Middle frontal gyrus (tissue), 1 donor: ENCODE measurements at regions not wholly inside any gene's neighbourhood (a gene's known extent, or its start where the extent isn't known, plus 50 kb on each side); places are given as distances from the start of the nearest gene placed in this dataset.
"Not testable (repeated sequence)": the region's sequence is repeated elsewhere in the genome, so short reads cannot be mapped to it uniquely, and the experiment has no call there.

Source experiments
- DNase-seq: peaks from one replicate; pipeline ENCODE4 v3.0.0-alpha.2; 2015; ENCODE audit warnings: low spot score; ENCODE audit errors: extremely low spot score

GRCh38 chr20:53856300-53857295, 213.8 kb downstream of the BCAS1 start:
- no peak for DNase-seq

DNA sequence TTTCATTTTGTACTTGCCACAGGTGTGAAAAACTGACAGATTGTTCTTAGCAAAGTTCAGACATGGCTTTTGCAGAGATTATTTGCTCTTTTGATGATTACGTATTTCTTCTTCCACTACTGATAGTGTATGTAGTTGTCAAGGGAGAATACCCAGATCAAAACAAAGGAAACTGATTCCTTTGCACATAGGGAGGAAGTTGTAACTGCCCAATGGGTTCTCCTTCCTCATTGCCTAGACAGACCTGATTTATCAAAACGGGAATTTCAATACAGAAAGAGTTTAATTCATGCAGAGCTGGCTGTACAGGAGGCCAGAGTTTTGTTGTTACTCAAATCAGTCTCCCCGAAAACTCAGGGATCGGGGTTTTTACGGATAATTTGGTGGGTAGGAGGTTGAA, 214.7 kb downstream of the BCAS1 start:
- no peak for DNase-seq

GRCh38 chr20:53854609-53854926, 215.8 kb downstream of the BCAS1 start:
- DNase-seq = not testable (repeated sequence)

GRCh38 chr20:53853111-53853713, 217.2 kb downstream of the BCAS1 start:
- no peak for DNase-seq

- no peak for DNase-seq
Observed at GRCh38 chr20:53852691-53853090, 217.7 kb downstream of the BCAS1 start.

DNA sequence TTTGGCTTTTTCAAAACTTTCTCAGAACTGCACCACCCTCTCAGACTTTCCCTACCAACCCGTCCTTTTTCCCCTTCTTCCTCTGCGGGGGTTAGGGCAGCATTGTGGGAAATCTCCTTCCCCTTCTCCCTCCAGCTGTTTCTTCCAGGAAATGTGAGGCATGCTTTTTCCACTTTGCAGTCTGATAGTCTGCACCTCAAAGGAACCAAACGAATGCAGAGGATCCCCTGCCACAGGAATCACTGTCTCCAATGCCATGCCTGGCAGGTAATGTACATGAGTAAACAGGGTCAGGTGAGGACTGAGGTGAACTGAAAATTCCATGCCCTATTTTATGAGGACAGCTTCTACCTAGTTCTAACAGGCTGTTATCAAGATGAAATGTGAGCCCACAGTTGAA, 218.4 kb downstream of the BCAS1 start:
- no peak for DNase-seq

DNA sequence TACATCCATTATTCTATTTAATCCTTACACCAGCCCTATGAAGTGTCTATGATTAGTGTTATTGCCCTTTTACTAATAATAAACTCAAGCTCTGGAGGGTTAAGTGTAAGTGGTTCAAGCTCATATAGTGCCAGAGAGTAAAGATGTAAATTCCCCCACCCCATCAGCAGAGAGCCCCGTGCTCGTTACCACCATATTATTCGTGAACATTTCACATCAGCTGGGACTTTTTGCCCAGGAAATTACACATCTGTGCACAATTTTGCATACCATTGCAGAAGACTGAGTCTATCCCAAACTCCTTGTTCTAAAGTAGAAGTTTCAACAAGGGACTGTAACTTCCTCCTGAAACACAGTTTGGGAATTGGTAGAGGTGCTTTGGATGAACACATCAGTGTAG, 220.1 kb downstream of the BCAS1 start:
- DNase-seq = no peak

DNA sequence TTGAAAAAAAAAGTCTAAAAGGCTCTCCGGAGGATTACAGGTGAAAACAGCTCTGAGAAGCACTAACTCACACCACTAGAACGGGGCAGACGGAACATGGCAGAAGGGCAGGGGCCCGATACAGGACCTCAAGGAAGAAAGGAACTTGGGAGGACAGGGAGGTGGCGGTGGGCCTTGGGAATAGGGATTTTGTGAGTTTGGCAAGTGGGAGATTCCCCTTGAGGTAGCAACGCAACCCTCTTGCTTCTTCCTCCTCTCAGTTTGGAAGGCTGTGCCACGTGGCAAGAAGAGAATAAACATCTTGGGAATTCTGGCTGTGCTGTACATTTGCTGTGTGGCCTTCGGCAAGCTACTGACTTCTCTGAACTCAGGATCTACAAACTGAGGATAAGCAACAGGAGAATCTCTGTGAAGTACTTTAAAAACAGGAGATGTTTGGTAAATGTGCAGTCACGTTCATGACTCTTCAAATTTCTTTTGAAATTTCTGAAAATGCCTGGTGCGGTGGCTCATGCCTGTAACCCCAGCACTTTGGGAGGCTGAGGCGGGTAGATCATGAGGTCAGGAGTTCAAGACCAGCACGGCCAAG, 220.8 kb downstream of the BCAS1 start:
- DNase-seq = no peak

GRCh38 chr20:53848304-53848703, 222.1 kb downstream of the BCAS1 start:
- DNase-seq = no peak

DNA sequence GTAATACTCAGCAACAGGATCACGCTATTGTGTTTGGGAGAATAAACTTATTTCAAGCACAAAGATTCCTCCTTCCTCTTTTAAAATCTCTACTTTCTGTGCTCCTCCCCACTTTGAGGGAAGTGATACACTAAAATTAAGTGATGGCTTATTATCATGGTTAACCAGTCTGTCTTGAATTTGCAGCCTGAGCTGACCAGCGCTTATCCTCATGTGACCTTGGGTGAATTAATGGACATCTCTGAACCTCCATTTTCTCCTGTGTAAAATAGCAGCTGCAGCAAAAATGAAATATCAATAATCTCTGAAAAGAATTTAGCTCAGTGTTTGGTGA, 222.6 kb downstream of the BCAS1 start:
- DNase-seq = no peak

DNA sequence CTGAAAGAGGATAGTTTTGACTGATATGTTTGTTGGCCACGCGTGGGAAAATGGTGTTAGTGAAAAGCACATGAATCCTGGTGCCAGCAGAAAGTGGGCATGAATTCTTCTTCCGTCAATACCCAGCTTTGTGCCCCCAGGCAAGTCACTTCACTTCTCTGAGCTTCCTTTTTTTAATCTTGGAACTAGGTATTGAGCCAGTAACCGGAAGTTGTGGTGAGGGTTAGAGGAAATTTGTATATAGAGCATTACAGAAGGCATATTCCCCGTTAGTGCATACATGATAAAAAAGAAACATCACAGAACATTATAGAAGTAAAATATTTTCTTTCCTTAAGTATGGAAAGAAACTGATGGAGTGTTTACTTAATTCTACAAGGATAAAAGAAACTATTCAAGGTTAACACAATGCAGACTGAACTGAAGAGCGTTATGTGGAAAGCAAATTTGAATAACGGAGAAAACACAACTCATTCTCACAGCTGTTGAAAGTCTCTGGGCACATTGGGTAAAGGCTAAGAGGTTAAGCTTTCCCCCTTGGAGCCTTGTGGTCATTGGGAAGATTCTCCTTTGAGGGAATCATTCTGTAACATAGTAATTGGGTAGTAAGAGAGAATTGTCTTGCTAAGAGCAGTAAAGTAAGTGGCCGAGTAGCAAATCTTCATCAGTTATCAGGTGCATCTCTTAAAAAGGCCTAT, 223.1 kb downstream of the BCAS1 start:
- DNase-seq = no peak

- DNase-seq = no peak
Observed at GRCh38 chr20:53846640-53847039, 223.8 kb downstream of the BCAS1 start.

GRCh38 chr20:53845980-53846379, 224.4 kb downstream of the BCAS1 start:
- DNase-seq = no peak

DNA sequence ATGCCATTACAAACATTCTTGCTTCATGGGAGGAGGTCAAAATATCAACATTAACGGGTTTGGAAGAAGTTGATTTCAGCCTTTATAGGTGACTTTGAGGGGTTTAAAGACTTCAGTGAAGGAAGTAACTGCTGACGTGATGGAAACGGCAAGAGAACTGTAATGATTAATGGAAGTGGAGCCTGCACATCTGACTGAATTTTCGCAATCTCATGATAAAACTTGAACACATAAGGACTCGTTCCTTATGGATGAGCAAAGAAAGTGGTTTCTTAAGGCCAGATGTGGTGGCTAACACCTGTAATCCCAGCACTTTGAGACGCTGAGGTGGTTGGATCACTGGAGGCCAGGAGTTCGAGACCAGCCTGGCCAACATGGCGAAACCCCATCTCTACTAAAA, 226.1 kb downstream of the BCAS1 start:
- no peak for DNase-seq

DNA sequence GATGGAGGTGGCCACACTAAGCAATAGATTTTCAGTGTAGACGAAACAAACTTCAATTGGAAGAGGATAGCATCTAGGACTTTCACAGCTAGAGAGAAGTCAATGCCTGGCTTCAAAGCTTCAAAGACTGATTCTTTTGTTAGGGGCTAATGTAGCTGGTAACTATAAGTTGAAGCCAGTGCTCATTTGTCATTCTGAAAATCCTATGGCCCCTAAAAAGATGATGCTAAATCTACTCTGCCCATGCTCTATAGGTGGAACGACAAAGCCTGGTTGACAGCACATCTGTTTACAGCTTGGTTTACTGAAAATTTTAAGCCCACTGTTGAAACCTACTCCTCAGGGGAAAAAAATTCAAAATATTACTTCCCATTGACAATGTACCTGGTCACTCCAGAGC, 226.7 kb downstream of the BCAS1 start:
- DNase-seq = no peak

DNA sequence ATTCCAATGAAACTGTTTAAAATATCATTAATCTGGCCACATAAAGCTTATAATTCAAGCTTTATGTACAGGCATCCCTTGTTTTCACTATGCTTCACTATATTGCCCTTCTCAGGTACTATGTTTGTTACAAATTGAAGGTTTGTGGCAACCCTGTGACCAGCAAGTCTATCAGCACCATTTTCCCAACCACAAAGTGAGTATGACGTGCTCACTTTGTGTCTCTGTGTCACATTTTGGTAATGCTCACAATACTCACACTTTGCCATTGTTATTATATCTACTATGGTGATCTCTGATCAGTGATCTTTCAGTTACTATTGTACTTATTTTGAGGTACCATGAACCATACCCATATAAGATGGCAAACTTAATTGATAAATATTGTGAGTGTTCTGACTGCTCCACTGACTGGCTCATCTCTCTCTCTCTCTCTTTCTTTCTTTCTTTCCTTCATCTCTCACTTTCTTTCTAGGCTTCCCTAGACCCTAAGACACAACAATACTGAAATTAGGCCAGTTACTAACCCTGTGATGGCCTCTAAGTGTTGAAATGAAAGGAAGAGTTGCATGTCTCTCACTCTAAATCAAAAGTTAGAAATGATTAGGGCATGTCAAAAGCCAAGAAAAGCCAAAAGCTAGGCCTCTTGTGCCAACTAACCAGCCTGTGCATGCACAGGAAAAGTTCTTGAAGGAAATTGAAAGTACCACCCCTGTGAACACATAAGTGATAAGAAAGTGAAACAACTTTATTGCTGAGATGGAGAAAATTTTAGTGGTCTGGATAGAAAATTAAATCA, 227.9 kb downstream of the BCAS1 start:
- DNase-seq = no peak

DNA sequence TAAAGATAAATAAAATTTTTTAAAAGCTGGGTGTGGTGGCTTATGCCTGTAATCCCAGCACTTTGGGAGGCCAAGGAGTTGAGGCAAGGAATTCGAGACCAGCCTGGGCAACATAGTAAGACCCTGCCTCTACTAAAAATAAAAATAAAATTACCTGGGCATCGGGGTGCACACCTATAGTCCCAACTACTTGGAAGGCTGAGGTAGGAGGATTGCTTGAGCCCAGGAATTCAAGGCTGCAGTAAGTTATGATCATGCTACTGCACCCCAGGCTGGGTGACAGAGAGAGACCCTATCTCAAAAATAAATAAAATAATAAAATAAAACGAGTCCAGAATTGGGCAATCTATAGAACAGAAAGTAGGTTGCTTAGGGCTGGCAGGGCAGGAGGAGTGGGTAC, 228.7 kb downstream of the BCAS1 start:
- no peak for DNase-seq

DNA sequence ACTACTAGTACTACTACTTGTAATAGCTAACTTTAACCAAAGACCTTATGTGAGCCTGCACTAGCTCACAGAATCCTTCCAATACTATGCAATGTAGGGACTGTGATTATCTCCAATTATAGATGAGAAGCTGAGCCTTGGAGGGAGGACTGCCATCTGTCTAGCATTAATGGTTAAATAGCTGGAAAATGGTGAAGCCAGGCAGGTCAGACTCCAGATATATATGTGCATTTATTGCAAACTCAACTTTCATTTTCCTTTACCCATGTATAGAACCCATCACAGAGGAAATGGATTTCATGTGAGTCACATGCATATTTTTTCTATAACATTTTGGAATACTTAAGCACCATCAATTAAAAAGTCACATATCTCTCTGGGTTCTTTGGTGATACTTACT, 229.9 kb downstream of the BCAS1 start:
- DNase-seq = no peak

- no peak for DNase-seq
Observed at GRCh38 chr20:53839423-53840176, 230.8 kb downstream of the BCAS1 start.

DNA sequence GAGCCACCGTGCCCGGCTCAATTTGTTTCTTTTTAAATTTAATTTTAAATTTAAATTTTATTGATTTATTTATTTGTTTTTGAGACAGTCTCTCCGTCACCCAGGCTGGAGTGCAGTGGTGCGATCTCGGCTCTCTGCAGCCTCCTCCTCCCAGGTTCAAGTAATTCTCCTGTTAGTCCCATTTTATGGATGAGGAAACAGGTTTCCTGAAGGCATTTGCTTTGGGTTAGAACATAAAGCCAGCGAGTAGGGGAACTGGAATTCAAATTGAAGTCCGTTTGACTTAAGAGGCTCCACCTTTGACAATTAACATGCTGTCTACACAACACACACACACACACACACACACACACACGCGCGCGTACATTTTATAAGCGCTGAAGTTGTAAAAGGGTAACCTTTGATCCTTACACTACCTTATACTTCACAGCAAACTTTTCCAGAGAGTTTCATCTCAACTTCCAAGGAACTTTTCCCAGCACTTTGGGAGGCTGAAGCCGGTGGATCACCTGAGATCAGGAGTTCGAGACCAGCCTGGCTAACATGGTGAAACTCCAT, 232.0 kb downstream of the BCAS1 start:
- no peak for DNase-seq
